ENCODE measurements at regions not wholly inside any gene's neighbourhood (a gene's known extent, or its start where the extent isn't known, plus 50 kb on each side); places are given as distances from the start of the nearest gene placed in this dataset.
"Not testable (repeated sequence)": the region's sequence is repeated elsewhere in the genome, so short reads cannot be mapped to it uniquely, and the experiment has no call there.

- TF ChIP-seq CTCF (IDR thresholded peaks at IDR 0.05); POLR2A (IDR thresholded peaks at IDR 0.05; ENCODE audit: low read depth): not testable (repeated sequence)
Observed at GRCh38 chr5:36508331-36508730, 98.1 kb upstream of the SLC1A3 start.

All from esophagus muscularis mucosa (tissue), 3 donors.